DMS153 treated with DMSO at 0.1 percent for 48 hours (cell line): ENCODE measurements at regions not wholly inside any gene's neighbourhood (a gene's known extent, or its start where the extent isn't known, plus 50 kb on each side); places are given as distances from the start of the nearest gene placed in this dataset.
"Not testable (repeated sequence)": the region's sequence is repeated elsewhere in the genome, so short reads cannot be mapped to it uniquely, and the experiment has no call there.

Experiments used
- DNase-seq: peaks from one replicate; lab custom pipeline; 2025; ENCODE audit not compliant: unreplicated experiment; lab: John Stamatoyannopoulos, UW

- DNase-seq: no peak
These were observed 167.4 kb upstream of the TACR3 start for GRCh38 chr4:103887191-103887590.

- DNase-seq: no peak
These were observed 165.4 kb upstream of the TACR3 start for GRCh38 chr4:103885152-103885551.

- no peak for DNase-seq
These were observed 147.5 kb upstream of the TACR3 start for GRCh38 chr4:103867311-103867710.

- no peak for DNase-seq
These were observed 133.8 kb upstream of the TACR3 start for GRCh38 chr4:103853627-103854026.

GRCh38 chr4:103853146-103853545, 133.4 kb upstream of the TACR3 start:
- DNase-seq: no peak

- DNase-seq: no peak
These were observed 125.3 kb upstream of the TACR3 start for GRCh38 chr4:103845075-103845474.

- no peak for DNase-seq
These were observed 123.0 kb upstream of the TACR3 start for GRCh38 chr4:103842637-103843239.

GRCh38 chr4:103842076-103842475, 122.3 kb upstream of the TACR3 start:
- no peak for DNase-seq

GRCh38 chr4:103810308-103810707, 90.5 kb upstream of the TACR3 start:
- DNase-seq: not testable (repeated sequence)

GRCh38 chr4:103802766-103803165, 83.0 kb upstream of the TACR3 start:
- no peak for DNase-seq

- no peak for DNase-seq
These were observed 67.3 kb upstream of the TACR3 start for GRCh38 chr4:103787057-103787456.

GRCh38 chr4:103786593-103786992, 66.8 kb upstream of the TACR3 start:
- DNase-seq: no peak

- DNase-seq: peak; percentile 13
These were observed 66.2 kb upstream of the TACR3 start for GRCh38 chr4:103786014-103786413.

- DNase-seq: no peak
These were observed 58.4 kb upstream of the TACR3 start for GRCh38 chr4:103778221-103778620.

GRCh38 chr4:103774326-103774825, 54.6 kb upstream of the TACR3 start:
- no peak for DNase-seq

- DNase-seq: no peak
These were observed 54.0 kb upstream of the TACR3 start for GRCh38 chr4:103773691-103774231.
